ENCODE measurements at regions not wholly inside any gene's neighbourhood (a gene's known extent, or its start where the extent isn't known, plus 50 kb on each side); places are given as distances from the start of the nearest gene placed in this dataset.
"Not testable (repeated sequence)": the region's sequence is repeated elsewhere in the genome, so short reads cannot be mapped to it uniquely, and the experiment has no call there.

- DNase-seq (ENCODE audit: extremely low read depth, low read depth): no peak
These were observed 68.0 kb upstream of the ATXN3L start for GRCh38 chrX:13387666-13388494.

GRCh38 chrX:13386636-13387035, 66.8 kb upstream of the ATXN3L start:
- DNase-seq (ENCODE audit: extremely low read depth, low read depth): no peak

DNA sequence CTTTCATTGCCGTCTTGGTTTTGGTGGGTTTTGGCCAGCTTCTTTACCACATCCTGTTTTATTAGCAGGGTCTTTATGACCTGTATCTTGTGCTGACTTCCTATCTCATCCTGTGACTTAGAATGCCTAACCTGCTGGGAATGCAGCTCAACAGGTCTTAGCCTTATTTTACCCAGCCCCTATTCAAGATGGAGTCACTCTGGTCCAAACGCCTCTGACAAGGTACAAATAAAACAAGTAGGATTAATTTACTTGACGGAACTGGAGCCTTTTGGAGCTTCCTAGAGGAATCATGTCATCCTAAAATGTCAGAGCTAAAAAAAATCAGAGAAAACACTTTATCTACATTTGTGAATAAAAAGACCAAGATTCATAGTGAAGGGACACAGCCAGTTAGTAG, 66.2 kb upstream of the ATXN3L start:
- DNase-seq (ENCODE audit: extremely low read depth, low read depth): no peak

DNA sequence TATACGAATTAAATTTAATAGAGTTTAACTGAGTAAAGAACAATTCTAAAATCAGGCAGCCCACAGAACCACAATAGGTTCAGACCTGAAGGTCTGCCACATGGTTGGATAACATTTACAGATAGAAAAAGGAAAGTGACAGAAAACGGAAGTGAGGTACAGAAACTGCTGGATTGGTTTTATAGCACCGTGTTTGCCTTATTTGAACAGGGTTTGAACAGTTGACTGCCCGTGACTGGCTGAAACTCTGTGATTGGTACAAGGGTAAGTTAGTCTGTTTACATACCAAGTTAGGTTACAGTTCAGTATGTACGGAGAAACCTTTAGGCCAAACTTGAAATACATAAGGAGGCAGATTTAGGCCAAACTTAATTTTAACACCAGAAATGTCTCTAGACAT, 64.1 kb upstream of the ATXN3L start:
- no peak for DNase-seq (ENCODE audit: extremely low read depth, low read depth)

DNA sequence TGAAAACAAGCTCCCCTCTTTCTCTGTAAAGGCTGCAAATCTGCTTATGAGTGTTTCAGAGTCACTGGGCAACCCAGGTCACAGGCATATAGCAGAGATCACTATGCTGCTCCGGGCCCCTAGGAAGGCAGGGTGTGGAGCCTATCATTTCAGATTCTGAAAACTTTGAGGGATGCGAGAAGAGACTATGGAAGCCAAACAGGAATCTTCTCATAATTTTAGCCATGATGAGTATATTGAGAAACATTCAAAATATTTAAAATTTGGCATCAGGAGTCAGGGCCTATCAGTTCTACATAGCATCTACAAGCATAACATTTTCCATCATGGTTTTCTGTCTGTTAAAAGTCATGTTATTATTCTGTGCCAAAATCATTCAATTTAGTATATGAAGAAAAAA, 61.7 kb upstream of the ATXN3L start:
- DNase-seq (ENCODE audit: extremely low read depth, low read depth): no peak

- no peak for DNase-seq (ENCODE audit: extremely low read depth, low read depth)
These were observed 60.4 kb upstream of the ATXN3L start for GRCh38 chrX:13380211-13380610.

GRCh38 chrX:13378562-13379518, 59.0 kb upstream of the ATXN3L start:
- DNase-seq (ENCODE audit: extremely low read depth, low read depth): not testable (repeated sequence)

DNA sequence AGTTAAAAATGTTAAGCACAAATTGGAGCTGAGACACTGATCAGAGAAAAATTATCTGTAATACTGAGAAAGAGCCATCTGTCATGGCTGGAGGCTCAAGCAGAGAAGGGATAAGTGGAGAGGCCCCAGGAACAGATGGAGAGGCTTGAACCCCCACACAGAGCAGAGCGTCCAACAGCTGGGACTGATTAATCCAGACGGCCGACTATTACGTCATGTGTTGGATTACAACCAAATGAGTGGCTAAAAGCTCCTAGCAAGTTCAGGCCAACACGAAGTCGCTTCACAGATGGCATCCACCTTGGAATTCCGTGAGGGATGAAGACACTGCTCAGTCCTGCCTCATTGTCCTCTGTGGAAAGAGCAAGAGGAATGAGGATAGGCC, 57.7 kb upstream of the ATXN3L start:
- no peak for DNase-seq (ENCODE audit: extremely low read depth, low read depth)

GRCh38 chrX:13376857-13377549, 57.1 kb upstream of the ATXN3L start:
- DNase-seq (ENCODE audit: extremely low read depth, low read depth): no peak

- DNase-seq (ENCODE audit: extremely low read depth, low read depth): not testable (repeated sequence)
These were observed 55.7 kb upstream of the ATXN3L start for GRCh38 chrX:13375596-13375995.

GRCh38 chrX:13374364-13374763, 54.5 kb upstream of the ATXN3L start:
- DNase-seq (ENCODE audit: extremely low read depth, low read depth): no peak

DNA sequence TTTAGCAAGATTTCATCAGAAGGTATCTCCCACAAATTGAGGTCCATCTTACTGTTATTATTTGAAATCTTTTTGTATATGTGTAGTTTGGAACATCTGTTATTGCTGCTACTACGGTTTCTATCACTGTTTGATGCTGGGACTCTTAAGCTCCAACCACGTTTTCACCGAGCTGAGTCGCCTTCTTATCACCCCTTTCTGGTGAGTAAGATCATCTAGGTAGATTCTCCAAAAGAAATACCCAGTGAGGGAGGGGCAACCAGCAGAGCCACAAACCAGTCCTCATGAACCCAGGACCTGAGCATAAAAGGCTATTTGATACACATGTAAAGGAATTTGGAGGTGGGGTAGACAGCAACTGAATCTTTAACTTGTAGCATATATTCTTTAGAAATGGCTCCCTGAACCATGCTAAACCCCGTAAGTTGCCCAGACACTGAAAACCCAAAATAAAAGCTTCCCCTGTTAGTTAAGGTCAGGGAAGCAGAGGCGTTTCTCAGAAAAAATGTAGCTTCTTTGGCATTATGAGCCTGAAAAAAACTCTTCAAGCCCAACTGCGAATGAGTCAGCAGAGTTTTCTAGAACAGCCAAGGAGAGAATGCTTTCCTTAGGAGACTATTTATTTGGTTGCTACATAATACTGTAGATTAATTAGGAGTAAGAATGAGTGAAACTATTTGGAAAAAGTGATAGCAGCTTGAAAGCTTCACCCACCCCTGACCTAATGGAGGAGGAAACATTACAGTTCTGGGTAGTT, 53.8 kb upstream of the ATXN3L start:
- DNase-seq (ENCODE audit: extremely low read depth, low read depth): no peak

DNA sequence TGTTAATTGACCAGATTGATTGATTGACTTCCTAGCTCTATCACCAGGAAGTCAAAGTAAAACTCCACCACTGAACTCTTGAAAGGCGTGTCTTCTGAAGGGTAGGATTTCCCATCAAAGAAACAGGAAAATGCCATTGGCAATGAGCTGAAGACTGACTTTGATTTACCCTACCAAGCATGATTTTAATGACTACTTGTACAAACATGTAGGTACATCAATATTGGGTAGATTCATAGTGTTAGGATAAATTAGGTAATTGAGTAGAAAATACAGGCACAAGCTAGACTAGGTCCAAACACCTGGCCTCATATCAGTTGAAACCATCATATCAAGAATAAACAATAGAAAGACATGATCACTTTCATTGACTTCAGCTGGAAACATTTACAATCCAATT, 53.2 kb upstream of the ATXN3L start:
- DNase-seq (ENCODE audit: extremely low read depth, low read depth): no peak

GRCh38 chrX:13372203-13372980, 52.5 kb upstream of the ATXN3L start:
- no peak for DNase-seq (ENCODE audit: extremely low read depth, low read depth)

DNA sequence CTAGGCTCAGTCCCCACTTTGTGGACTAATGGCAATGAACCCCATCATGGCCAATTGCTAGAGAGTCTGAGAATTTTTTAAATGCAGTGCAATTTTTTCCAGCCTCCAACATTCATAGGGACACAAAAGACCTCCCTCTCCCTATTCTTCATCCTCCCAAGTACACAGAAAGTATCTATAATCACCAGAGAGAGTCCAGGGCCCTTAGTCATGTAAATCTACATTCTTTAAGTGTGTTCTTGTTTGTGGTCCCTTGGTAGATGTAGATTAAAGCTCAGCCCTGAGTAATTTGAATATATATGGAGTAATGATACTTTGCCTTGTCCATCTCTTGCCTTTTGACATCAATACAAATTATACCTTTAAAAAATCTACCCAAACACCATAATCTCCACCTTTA, 51.3 kb upstream of the ATXN3L start:
- no peak for DNase-seq (ENCODE audit: extremely low read depth, low read depth)

GRCh38 chrX:13370713-13371112, 50.9 kb upstream of the ATXN3L start:
- no peak for DNase-seq (ENCODE audit: extremely low read depth, low read depth)

Measured in NCI-H460 (cell line).